OCI-LY1 (cell line): ENCODE measurements at regions not wholly inside any gene's neighbourhood (a gene's known extent, or its start where the extent isn't known, plus 50 kb on each side); places are given as distances from the start of the nearest gene placed in this dataset.

Source experiments
- EZH2 ChIP-seq: fragments of 200-600 bp; sonication (generic), shearing (Covaris generic); IDR thresholded peaks from 2 replicates; pipeline ENCODE4 v1.8.0; 2017; ENCODE audit warnings: borderline replicate concordance, mixed run types, mild to moderate bottlenecking, antibody characterized with exemption, low read length, moderate library complexity, mixed read lengths
- TF ChIP-seq, protein P1 (sequence below): fragments of 200-600 bp; sonication (generic), shearing (Covaris generic); IDR thresholded peaks from 2 replicates; pipeline ENCODE4 v1.5.1; 2017; ENCODE audit warnings: mild to moderate bottlenecking, antibody characterized with exemption, low read length, moderate library complexity, mixed read lengths

DNA sequence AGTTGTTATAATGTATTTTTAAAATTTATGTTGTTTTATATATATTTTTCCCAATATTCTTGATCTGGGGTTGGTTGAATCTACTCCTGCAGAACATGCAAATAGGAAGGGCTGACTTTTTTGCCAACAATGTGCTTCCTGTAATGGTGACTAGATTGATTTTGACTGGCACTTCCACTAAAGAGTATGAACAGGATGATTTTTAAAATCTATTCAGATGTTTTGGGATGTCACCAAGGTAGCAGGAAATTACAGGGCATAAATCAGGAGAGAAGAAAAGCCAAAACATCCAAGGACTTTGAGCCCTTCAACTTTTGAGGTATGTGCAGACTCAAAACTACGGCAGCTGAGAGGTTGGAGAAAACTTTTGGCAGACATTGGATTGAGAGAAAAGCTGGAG lies 1047.6 kb downstream of the SLITRK5 start:
- TF ChIP-seq, protein P1, sequence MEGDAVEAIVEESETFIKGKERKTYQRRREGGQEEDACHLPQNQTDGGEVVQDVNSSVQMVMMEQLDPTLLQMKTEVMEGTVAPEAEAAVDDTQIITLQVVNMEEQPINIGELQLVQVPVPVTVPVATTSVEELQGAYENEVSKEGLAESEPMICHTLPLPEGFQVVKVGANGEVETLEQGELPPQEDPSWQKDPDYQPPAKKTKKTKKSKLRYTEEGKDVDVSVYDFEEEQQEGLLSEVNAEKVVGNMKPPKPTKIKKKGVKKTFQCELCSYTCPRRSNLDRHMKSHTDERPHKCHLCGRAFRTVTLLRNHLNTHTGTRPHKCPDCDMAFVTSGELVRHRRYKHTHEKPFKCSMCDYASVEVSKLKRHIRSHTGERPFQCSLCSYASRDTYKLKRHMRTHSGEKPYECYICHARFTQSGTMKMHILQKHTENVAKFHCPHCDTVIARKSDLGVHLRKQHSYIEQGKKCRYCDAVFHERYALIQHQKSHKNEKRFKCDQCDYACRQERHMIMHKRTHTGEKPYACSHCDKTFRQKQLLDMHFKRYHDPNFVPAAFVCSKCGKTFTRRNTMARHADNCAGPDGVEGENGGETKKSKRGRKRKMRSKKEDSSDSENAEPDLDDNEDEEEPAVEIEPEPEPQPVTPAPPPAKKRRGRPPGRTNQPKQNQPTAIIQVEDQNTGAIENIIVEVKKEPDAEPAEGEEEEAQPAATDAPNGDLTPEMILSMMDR = no peak
- no peak for TF ChIP-seq EZH2
